DMS114 treated with DMSO at 0.1 percent for 48 hours (cell line): ENCODE measurements at regions not wholly inside any gene's neighbourhood (a gene's known extent, or its start where the extent isn't known, plus 50 kb on each side); places are given as distances from the start of the nearest gene placed in this dataset.
A peak's percentile ranks its signal among the peaks of the same experiment; 100 is the strongest.

Experiments used
- DNase-seq: peaks from one replicate; lab custom pipeline; 2025; ENCODE audit not compliant: unreplicated experiment; lab: John Stamatoyannopoulos, UW

GRCh38 chr2:108139521-108139920, 100.2 kb upstream of the SULT1C3 start:
- DNase-seq: no peak

GRCh38 chr2:108145557-108146326, 94.0 kb upstream of the SULT1C3 start:
- DNase-seq: no peak

- DNase-seq: no peak
Observed at GRCh38 chr2:108148555-108148954, 91.2 kb upstream of the SULT1C3 start.

- DNase-seq: no peak
Observed at GRCh38 chr2:108154366-108155061, 85.3 kb upstream of the SULT1C3 start.

- no peak for DNase-seq
Observed at GRCh38 chr2:108161298-108161697, 78.5 kb upstream of the SULT1C3 start.

- DNase-seq: no peak
Observed at GRCh38 chr2:108164318-108164717, 75.5 kb upstream of the SULT1C3 start.

- no peak for DNase-seq
Observed at GRCh38 chr2:108165729-108166128, 74.0 kb upstream of the SULT1C3 start.

GRCh38 chr2:108167699-108168098, 72.1 kb upstream of the SULT1C3 start:
- no peak for DNase-seq

GRCh38 chr2:108169982-108170625, 69.7 kb upstream of the SULT1C3 start:
- DNase-seq: peak; percentile 7

- no peak for DNase-seq
Observed at GRCh38 chr2:108171657-108172056, 68.1 kb upstream of the SULT1C3 start.

GRCh38 chr2:108182489-108182888, 57.3 kb upstream of the SULT1C3 start:
- no peak for DNase-seq

- no peak for DNase-seq
Observed at GRCh38 chr2:108184419-108184818, 55.3 kb upstream of the SULT1C3 start.

- no peak for DNase-seq
Observed at GRCh38 chr2:108189316-108189715, 50.5 kb upstream of the SULT1C3 start.
